HEK293T (cell line): ENCODE measurements at regions not wholly inside any gene's neighbourhood (a gene's known extent, or its start where the extent isn't known, plus 50 kb on each side); places are given as distances from the start of the nearest gene placed in this dataset.

Source experiments
- CTCF ChIA-PET: fragments of 350-600 bp; formaldehyde crosslinking; extraction: SDS; loops from one replicate; lab custom pipeline; 2021; ENCODE audit warnings: antibody characterized with exemption, inconsistent platforms; lab: Yijun Ruan, JAX
- POLR2A ChIA-PET: fragments of 350-600 bp; formaldehyde crosslinking; extraction: SDS; loops from one replicate; lab custom pipeline; 2020; ENCODE audit warnings: antibody characterized with exemption, inconsistent platforms; lab: Yijun Ruan, JAX
- DNase-seq: peaks from one replicate; pipeline ENCODE4 v3.0.0; 2012; ENCODE audit warnings: mixed read lengths; ENCODE audit errors: extremely low spot score
- ARNT ChIP-seq: fragments of 450-650 bp; IDR thresholded peaks from 2 replicates; pipeline ENCODE4 v1.6.1; 2017; ENCODE audit warnings: mild to moderate bottlenecking
- BHLHE40 ChIP-seq: fragments of 450-650 bp; IDR thresholded peaks from 2 replicates; pipeline ENCODE4 v1.6.1; 2016; ENCODE audit warnings: mild to moderate bottlenecking, moderate library complexity, borderline replicate concordance
- CTBP1 ChIP-seq: fragments of 450-650 bp; IDR thresholded peaks from 2 replicates; pipeline ENCODE4 v1.6.1; 2016; ENCODE audit warnings: borderline replicate concordance
- ELF4 ChIP-seq: fragments of 450-650 bp; IDR thresholded peaks from 2 replicates; pipeline ENCODE4 v1.6.1; 2017; ENCODE audit warnings: antibody characterized with exemption
- FOXA1 ChIP-seq: fragments of 450-650 bp; IDR thresholded peaks from 2 replicates; pipeline ENCODE4 v1.6.1; 2016; ENCODE audit warnings: mild to moderate bottlenecking
- FOXK2 ChIP-seq: fragments of 450-650 bp; IDR thresholded peaks from 2 replicates; pipeline ENCODE4 v1.6.1; 2016; ENCODE audit warnings: mild to moderate bottlenecking
- FOXM1 ChIP-seq: fragments of 450-650 bp; IDR thresholded peaks from 2 replicates; pipeline ENCODE4 v1.6.1; 2017; ENCODE audit warnings: mild to moderate bottlenecking, borderline replicate concordance
- HDGF ChIP-seq: fragments of 450-650 bp; IDR thresholded peaks from 2 replicates; pipeline ENCODE4 v1.6.1; 2017; ENCODE audit warnings: antibody characterized with exemption, borderline replicate concordance
- L3MBTL2 ChIP-seq: fragments of 450-650 bp; conservative IDR thresholded peaks from 2 replicates; pipeline ENCODE4 v1.6.1; 2016; ENCODE audit warnings: mild to moderate bottlenecking
- LEF1 ChIP-seq: fragments of 450-650 bp; IDR thresholded peaks from 2 replicates; pipeline ENCODE4 v1.6.1; 2017; ENCODE audit warnings: mild to moderate bottlenecking, borderline replicate concordance
- NFRKB ChIP-seq: fragments of 450-650 bp; IDR thresholded peaks from 2 replicates; pipeline ENCODE4 v1.6.1; 2016; ENCODE audit warnings: mild to moderate bottlenecking, moderate library complexity
- SP1 ChIP-seq: fragments of 450-650 bp; IDR thresholded peaks from 2 replicates; pipeline ENCODE4 v1.6.1; 2017
- SUZ12 ChIP-seq: fragments of 450-650 bp; IDR thresholded peaks from 2 replicates; pipeline ENCODE4 v1.6.1; 2016; ENCODE audit warnings: mild to moderate bottlenecking
- TARDBP ChIP-seq: fragments of 450-650 bp; IDR thresholded peaks from 2 replicates; pipeline ENCODE4 v1.6.1; 2016
- ZNF384 ChIP-seq: fragments of 450-650 bp; IDR thresholded peaks from 2 replicates; pipeline ENCODE4 v1.6.1; 2016
- TF ChIP-seq, protein P1 (sequence below): fragments of 450-650 bp; IDR thresholded peaks from 2 replicates; pipeline ENCODE4 v1.6.1; 2016

DNA sequence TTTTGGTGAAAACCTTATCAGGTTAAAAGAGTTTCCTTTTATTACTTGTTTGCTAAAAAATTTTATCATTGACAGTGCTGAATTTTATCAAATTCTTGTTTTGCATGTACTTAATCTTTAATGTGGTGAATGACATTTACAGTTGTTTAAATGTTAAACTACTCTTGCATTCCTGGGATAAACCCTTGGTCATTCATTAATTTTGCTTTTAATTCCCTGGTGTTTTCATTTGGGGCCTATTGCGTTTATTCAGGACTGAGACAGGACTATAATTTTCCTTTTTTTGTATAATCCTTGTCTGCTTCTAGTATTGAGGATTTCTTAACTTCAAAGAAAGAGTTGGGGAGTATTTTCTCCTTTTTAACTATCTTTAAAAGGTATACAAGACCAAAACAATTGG is 98.7 kb upstream of the TLL1 start:
- ChIA-PET POLR2A (no interaction called here), CTCF (no interaction called here)
- TF ChIP-seq, protein P1, sequence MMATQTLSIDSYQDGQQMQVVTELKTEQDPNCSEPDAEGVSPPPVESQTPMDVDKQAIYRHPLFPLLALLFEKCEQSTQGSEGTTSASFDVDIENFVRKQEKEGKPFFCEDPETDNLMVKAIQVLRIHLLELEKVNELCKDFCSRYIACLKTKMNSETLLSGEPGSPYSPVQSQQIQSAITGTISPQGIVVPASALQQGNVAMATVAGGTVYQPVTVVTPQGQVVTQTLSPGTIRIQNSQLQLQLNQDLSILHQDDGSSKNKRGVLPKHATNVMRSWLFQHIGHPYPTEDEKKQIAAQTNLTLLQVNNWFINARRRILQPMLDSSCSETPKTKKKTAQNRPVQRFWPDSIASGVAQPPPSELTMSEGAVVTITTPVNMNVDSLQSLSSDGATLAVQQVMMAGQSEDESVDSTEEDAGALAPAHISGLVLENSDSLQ = no peak
- TF ChIP-seq SP1 (no peak), CTBP1 (no peak), TARDBP (no peak), FOXA1 (no peak), SUZ12 (no peak)
- no peak for DNase-seq

- POLR2A ChIA-PET = no interaction called here
- no peak for TF ChIP-seq ZNF384
- TF ChIP-seq FOXA1 = no peak
- TF ChIP-seq CTBP1 = no peak
- TF ChIP-seq HDGF = no peak
- no peak for TF ChIP-seq ARNT
- no peak for TF ChIP-seq FOXK2
- TF ChIP-seq LEF1 = no peak
- TF ChIP-seq NFRKB = no peak
- TF ChIP-seq, protein P1 = no peak
- TF ChIP-seq BHLHE40 = no peak
- no peak for DNase-seq
- CTCF ChIA-PET = no interaction called here
Measured at GRCh38 chr4:165779950-165780670, 92.9 kb upstream of the TLL1 start.

DNA sequence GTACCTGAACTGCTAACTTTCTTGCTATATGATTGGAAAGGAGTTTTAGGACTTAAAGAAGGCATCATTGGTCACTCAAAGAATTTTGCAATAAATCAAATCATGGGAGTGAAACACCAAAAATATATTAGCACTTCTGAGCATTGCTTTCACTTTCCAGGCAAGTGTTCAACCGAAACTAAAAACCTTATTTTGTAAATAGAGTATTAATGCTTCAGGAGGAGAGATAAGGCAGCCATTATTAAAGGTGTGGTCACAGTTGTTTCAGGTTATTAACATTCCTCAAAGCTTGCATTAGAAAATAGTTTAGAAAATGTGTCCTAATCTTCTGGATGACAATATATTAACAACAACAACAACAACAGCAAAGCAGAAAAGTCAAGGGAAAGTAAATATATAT is 92.3 kb upstream of the TLL1 start:
- ChIA-PET POLR2A (no interaction called here), CTCF (no interaction called here)
- TF ChIP-seq BHLHE40 (no peak), FOXA1 (no peak), TARDBP (no peak), LEF1 (no peak), NFRKB (no peak), ELF4 (no peak), FOXK2 (no peak), SP1 (no peak), FOXM1 (no peak), CTBP1 (no peak), ZNF384 (no peak), L3MBTL2 (no peak), SUZ12 (no peak), ARNT (no peak), HDGF (no peak)
- TF ChIP-seq, protein P1 = no peak
- DNase-seq = no peak

DNA sequence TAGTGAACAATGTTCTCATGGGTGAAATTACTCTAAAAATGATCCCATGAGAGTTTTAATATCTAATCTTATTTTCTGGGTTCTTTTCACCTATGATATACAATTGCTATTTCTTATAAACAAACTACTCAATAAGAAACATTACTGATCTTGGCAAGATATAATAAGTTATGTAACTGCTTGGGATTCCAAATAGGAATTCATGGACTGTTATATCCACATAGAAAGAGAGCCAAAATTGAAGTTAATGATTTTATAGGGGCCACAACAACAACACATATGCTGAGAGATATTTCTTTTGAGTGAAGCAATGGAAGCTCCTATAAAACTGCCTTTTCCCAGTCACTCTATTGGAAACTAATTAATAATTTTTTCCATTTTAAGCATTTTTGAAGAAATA is 90.4 kb upstream of the TLL1 start:
- POLR2A ChIA-PET = no interaction called here
- TF ChIP-seq BHLHE40 = no peak
- no peak for TF ChIP-seq SP1
- TF ChIP-seq FOXA1 = no peak
- no peak for TF ChIP-seq ARNT
- no peak for TF ChIP-seq LEF1
- no peak for TF ChIP-seq NFRKB
- no peak for TF ChIP-seq SUZ12
- TF ChIP-seq TARDBP = no peak
- TF ChIP-seq HDGF = no peak
- CTCF ChIA-PET = no interaction called here
- no peak for DNase-seq

DNA sequence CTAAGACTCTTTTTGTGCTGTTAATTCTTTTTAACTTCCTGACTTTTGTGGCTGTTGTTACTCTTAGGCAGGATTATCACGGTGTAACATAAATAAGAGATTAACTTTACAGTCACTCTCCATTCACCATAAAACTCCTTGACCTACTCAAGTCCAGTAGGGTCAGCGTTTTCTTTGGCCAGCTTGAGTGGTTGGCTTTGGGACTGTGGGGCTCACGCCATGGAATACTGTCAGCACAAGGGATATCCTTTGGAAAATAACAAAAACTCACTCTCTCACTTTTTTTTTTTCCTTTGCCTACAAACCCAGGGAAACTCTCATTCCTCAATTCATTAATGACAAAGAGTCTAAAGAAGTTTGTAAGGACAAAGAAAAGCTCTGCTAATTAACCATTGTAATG is 89.4 kb upstream of the TLL1 start:
- CTCF ChIA-PET = no interaction called here
- no peak for DNase-seq
- POLR2A ChIA-PET = no interaction called here
- no peak for TF ChIP-seq NFRKB
- TF ChIP-seq ARNT = no peak
- TF ChIP-seq, protein P1 = 0 out of 2 replicates have a peak, but pooled peaks have one; percentile 2

DNA sequence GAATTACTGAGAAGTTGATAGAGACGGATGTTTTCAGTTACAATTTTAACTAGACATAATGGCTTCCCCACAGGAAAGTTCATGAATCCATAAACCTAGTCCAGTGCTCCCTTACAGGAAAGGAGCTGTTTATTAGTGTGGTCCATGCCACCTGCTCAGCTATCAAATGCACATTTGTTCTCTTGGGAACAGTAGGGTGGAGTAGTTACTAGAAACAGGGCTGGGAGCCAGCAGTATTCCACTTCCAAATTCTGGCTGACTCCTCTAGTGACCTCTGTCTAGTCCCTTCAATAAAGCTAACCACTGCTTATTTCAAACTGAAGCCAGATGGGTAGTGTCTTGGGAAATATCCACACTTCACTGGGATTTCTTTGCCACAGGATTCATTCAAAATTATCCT is 88.4 kb upstream of the TLL1 start:
- ChIA-PET POLR2A (no interaction called here), CTCF (no interaction called here)
- no peak for DNase-seq
- TF ChIP-seq SUZ12 (no peak), ZNF384 (no peak), FOXM1 (no peak), BHLHE40 (no peak), LEF1 (no peak), L3MBTL2 (no peak), ARNT (no peak), ELF4 (no peak), FOXA1 (no peak)
- TF ChIP-seq, protein P1 = no peak
